Suprapubic skin (tissue), 4 donors: ENCODE measurements at regions not wholly inside any gene's neighbourhood (a gene's known extent, or its start where the extent isn't known, plus 50 kb on each side); places are given as distances from the start of the nearest gene placed in this dataset.

Experiments
- DNase-seq, 2 donors: peaks; one replicate each; pipeline ENCODE4 v3.0.0-alpha.2; 2019; ENCODE audit warnings: low spot score in 2 of 2
- H3K27ac ChIP-seq: fragments of 200-600 bp; sonication (generic); one replicate; pipeline ENCODE4 v1.5.1; 2019
- H3K27me3 ChIP-seq: fragments of 200-600 bp; sonication (generic); one replicate; pipeline ENCODE4 v1.5.1; 2019
- H3K36me3 ChIP-seq: fragments of 200-600 bp; sonication (generic); one replicate; pipeline ENCODE4 v1.5.1; 2019
- H3K4me1 ChIP-seq: fragments of 200-600 bp; sonication (generic); one replicate; pipeline ENCODE4 v1.5.1; 2019
- H3K4me3 ChIP-seq: fragments of 200-600 bp; sonication (generic); one replicate; pipeline ENCODE4 v1.5.1; 2019; ENCODE audit warnings: mild to moderate bottlenecking
- H3K9me3 ChIP-seq: fragments of 200-600 bp; sonication (generic); one replicate; pipeline ENCODE4 v1.5.1; 2019
- CTCF ChIP-seq, 2 donors: fragments of 200-600 bp in 1 of 2; fragments of 450-650 bp in 1 of 2; sonication (generic) in 1 of 2; IDR thresholded peaks; one replicate each; pipeline ENCODE4 v1.5.1; 2016 to 2019; ENCODE audit warnings: antibody characterized with exemption in 2 of 2, mild to moderate bottlenecking in 1 of 2, moderate library complexity in 1 of 2
- EP300 ChIP-seq: sonication (generic); formaldehyde crosslinking; IDR thresholded peaks from one replicate; pipeline ENCODE4 v1.6.1; 2017; ENCODE audit warnings: antibody characterized with exemption
- POLR2A ChIP-seq, 2 donors: fragments of 450-650 bp; IDR thresholded peaks; one replicate each; pipeline ENCODE4 v1.6.1; 2017; ENCODE audit warnings: antibody characterized with exemption in 2 of 2, mild to moderate bottlenecking in 2 of 2, moderate library complexity in 2 of 2
- POLR2AphosphoS5 ChIP-seq, 3 donors: sonication (generic); formaldehyde crosslinking; IDR thresholded peaks; one replicate each; pipeline ENCODE4 v1.6.1; 2017; ENCODE audit warnings: antibody characterized with exemption in 3 of 3
- WGBS: methylation state at CpG from one replicate; pipeline ENCODE4 v1.1.5; 2018; 5-methylcytosine and 5-hydroxymethylcytosine counted together

DNA sequence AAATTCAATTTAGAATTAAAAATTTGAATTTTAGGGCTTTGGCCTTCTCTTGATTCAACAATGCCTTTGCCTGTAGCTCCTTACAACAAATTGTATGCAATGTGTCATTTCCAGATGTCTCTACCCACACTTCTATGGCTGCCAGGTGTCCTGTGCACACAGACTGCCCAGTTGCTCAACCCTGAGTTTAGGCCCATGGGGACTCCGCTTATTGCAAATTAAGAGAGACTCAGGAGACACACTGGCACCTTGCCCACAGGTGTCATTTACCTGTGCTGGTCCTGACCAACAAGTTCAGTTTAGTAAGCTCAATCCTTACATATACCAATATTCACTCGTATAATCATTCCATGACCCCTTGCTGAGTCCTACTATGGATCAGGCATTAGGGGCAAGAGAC is 236.1 kb downstream of the OMA1 start:
- Histone ChIP-seq H3K36me3 (no peaks in the 10 kb centered on the region), H3K9me3 (no peaks in the 10 kb centered on the region), H3K4me3 (no peak overlapping the region), H3K27ac (no peak overlapping the region), H3K4me1 (no peaks in the 10 kb centered on the region), H3K27me3 (no peaks in the 10 kb centered on the region)
- 92% methylated on average over 2 of the region's 2 CpGs for WGBS
- DNase-seq, result no peak
- TF ChIP-seq POLR2AphosphoS5 (IDR thresholded peaks at IDR 0.05) (no peak), POLR2A (IDR thresholded peaks at IDR 0.05) (no peak), CTCF (IDR thresholded peaks at IDR 0.05) (no peak), EP300 (no peak)

- Histone ChIP-seq H3K27ac (no peak overlapping the region), H3K9me3 (no peaks in the 10 kb centered on the region), H3K4me3 (no peak overlapping the region), H3K4me1 (no peaks in the 10 kb centered on the region), H3K27me3 (no peaks in the 10 kb centered on the region), H3K36me3 (no peaks in the 10 kb centered on the region)
- TF ChIP-seq CTCF (IDR thresholded peaks at IDR 0.05), result no peak
- no peak for TF ChIP-seq POLR2AphosphoS5 (IDR thresholded peaks at IDR 0.05)
- TF ChIP-seq POLR2A (IDR thresholded peaks at IDR 0.05), result no peak
- TF ChIP-seq EP300, result no peak
- 77% methylated on average over 1 of the region's 1 CpG for WGBS
- DNase-seq, result no peak
Measured at GRCh38 chr1:58308206-58308605, 238.3 kb downstream of the OMA1 start.

DNA sequence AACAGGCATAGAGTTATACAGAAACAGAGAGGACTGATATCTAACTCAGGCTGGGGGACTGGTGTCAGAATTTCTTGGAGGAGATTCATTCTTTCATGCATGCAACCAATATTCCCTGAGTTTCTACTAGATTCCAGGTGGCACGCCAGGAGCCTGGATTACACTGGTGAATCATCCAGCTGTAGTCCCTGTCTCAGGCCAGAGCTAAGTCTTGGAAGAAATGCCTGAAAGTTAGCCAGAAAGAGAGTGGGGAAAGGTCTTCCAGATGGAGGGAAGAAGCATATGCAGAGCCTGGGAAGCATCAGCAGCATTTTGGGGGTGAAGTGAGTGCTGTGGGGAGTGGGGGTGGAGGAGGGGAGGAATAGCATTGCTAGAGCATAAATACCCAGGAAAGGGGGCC is 239.1 kb downstream of the OMA1 start:
- Histone ChIP-seq H3K36me3 (no peaks in the 10 kb centered on the region), H3K4me3 (no peak overlapping the region), H3K9me3 (no peaks in the 10 kb centered on the region), H3K4me1 (no peaks in the 10 kb centered on the region), H3K27ac (no peak overlapping the region), H3K27me3 (no peaks in the 10 kb centered on the region)
- no peak for TF ChIP-seq POLR2AphosphoS5 (IDR thresholded peaks at IDR 0.05)
- no peak for TF ChIP-seq POLR2A (IDR thresholded peaks at IDR 0.05)
- TF ChIP-seq EP300, result no peak
- TF ChIP-seq CTCF (IDR thresholded peaks at IDR 0.05), result no peak
- DNase-seq, result no peak
- 72% methylated on average over 1 of the region's 1 CpG for WGBS

DNA sequence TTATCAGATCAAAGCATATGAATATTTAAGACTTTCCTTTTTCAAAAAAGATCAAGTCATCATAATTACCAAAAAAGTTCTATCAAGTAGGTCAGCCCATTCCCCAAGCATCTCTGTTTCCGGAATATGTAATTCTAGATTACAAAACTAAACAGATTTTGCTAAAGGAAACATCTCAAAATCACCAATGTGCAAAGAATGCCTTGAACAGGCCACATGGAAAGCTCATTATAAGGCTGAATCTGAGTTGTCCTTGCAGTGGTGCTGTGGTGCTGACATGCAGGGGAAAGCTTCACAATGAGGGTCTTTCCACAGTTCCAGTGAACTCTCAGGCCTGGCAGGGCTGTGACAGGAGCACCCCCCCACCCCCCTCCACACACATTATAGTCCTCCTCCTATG is 240.9 kb downstream of the OMA1 start:
- TF ChIP-seq EP300 (no peak), POLR2A (IDR thresholded peaks at IDR 0.05) (no peak), CTCF (IDR thresholded peaks at IDR 0.05) (no peak), POLR2AphosphoS5 (IDR thresholded peaks at IDR 0.05) (no peak)
- DNase-seq, result no peak
- Histone ChIP-seq H3K9me3 (no peaks in the 10 kb centered on the region), H3K4me3 (no peak overlapping the region), H3K27ac (no peak overlapping the region), H3K27me3 (no peaks in the 10 kb centered on the region), H3K4me1 (no peaks in the 10 kb centered on the region), H3K36me3 (no peaks in the 10 kb centered on the region)
- WGBS, result 83% methylated on average over 1 of the region's 1 CpG

DNA sequence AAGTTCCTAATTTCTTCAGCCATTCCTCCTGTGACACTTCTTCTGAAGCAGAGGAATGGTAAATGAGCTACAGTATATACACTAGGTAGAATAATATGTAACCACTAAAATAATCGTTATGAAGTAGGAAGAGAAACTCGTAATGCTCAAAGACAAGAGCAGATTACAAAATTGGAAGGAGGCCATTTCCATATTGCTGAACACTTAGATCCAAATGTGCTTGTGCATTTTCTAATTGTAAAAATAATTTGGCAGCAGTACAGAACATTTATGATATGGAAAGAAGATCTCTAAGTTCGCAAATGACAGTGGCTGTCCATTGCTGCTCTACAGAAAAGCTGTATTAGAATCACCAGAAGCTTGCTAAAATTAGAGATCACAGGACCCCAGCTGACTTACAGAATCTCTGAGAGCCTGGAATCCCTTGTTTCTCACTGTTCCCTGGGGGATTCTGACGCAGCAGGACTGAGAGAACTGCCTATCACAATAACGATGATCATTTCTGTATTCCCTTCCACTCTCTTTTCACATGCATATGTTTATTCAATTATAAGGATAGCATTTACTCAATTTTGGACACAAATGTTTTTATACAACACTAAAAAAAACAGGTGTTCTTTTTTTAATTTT is 242.1 kb downstream of the OMA1 start:
- TF ChIP-seq EP300 (no peak), POLR2AphosphoS5 (IDR thresholded peaks at IDR 0.05) (no peak), POLR2A (IDR thresholded peaks at IDR 0.05) (no peak), CTCF (IDR thresholded peaks at IDR 0.05) (no peak)
- no peaks in the 10 kb centered on the region for H3K36me3 ChIP-seq
- H3K4me3 ChIP-seq, result no peak overlapping the region
- no peak overlapping the region for H3K27ac ChIP-seq
- no peaks in the 10 kb centered on the region for H3K27me3 ChIP-seq
- 55% methylated on average over 5 of the region's 5 CpGs for WGBS
- H3K9me3 ChIP-seq, result no peaks in the 10 kb centered on the region
- no peaks in the 10 kb centered on the region for H3K4me1 ChIP-seq
- no peak for DNase-seq
